Colonic mucosa (tissue), 4 donors: ENCODE measurements at regions not wholly inside any gene's neighbourhood (a gene's known extent, or its start where the extent isn't known, plus 50 kb on each side); places are given as distances from the start of the nearest gene placed in this dataset.

Experiments used
- DNase-seq: peaks from one replicate; pipeline ENCODE4 v3.0.0-alpha.2; 2020
- H3K27ac ChIP-seq: fragments of 200-600 bp; one replicate; pipeline ENCODE4 v1.8.0; 2021
- H3K27me3 ChIP-seq: fragments of 200-600 bp; one replicate; pipeline ENCODE4 v1.8.0; 2021
- H3K36me3 ChIP-seq: fragments of 200-600 bp; one replicate; pipeline ENCODE4 v1.8.0; 2021
- H3K4me1 ChIP-seq: fragments of 200-600 bp; one replicate; pipeline ENCODE4 v1.8.0; 2021; ENCODE audit warnings: mild to moderate bottlenecking
- H3K4me3 ChIP-seq: fragments of 200-600 bp; one replicate; pipeline ENCODE4 v1.8.0; 2021
- H3K9ac ChIP-seq, 2 donors: one replicate each; pipeline ENCODE4 v1.7.0; 2013; ENCODE audit warnings: control low read depth in 2 of 2, low read depth in 2 of 2, low read length in 2 of 2
- H3K9me3 ChIP-seq: fragments of 200-600 bp; one replicate; pipeline ENCODE4 v1.8.0; 2021
- intact Hi-C: fragments of 100-400 bp; cut with DNase I; formaldehyde crosslinking; loops from one replicate; pipeline ENCODE4 v1.14.1; 2022
- TF ChIP-seq, protein P1 (sequence below): fragments of 200-600 bp; IDR thresholded peaks from one replicate; pipeline ENCODE4 v1.8.0; 2022; ENCODE audit warnings: antibody characterized with exemption, mild to moderate bottlenecking
- donor health status: healthy.
- donor health status: DM: no; HTN: no; CAD: no.
- donor health status: DM: no; HTN: no; CAD: no.

DNA sequence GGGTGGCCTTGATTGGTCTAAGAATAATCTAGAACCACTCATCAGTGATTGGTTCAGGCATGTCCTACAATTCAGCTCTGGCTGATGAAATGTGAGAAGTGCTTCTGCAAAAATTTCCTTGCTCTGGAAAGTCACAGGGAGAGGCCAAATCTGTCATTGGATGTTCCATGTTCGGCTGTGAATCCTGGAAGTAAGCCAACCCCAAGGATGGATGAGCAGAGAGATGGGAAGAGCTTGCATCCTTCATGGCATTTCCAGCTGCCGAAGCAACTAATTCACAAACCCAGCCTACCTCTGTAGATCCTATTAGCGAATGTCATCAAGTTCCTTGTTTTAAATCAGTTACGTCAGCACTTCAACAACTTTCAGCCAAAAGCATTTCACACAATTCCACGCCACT lies 187.2 kb upstream of the SOX4 start:
- H3K36me3 ChIP-seq: no peaks in the 10 kb centered on the region
- no peaks in the 10 kb centered on the region for H3K27me3 ChIP-seq
- H3K4me1 ChIP-seq: no peaks in the 10 kb centered on the region
- TF ChIP-seq, protein P1, sequence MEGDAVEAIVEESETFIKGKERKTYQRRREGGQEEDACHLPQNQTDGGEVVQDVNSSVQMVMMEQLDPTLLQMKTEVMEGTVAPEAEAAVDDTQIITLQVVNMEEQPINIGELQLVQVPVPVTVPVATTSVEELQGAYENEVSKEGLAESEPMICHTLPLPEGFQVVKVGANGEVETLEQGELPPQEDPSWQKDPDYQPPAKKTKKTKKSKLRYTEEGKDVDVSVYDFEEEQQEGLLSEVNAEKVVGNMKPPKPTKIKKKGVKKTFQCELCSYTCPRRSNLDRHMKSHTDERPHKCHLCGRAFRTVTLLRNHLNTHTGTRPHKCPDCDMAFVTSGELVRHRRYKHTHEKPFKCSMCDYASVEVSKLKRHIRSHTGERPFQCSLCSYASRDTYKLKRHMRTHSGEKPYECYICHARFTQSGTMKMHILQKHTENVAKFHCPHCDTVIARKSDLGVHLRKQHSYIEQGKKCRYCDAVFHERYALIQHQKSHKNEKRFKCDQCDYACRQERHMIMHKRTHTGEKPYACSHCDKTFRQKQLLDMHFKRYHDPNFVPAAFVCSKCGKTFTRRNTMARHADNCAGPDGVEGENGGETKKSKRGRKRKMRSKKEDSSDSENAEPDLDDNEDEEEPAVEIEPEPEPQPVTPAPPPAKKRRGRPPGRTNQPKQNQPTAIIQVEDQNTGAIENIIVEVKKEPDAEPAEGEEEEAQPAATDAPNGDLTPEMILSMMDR: no peak
- no peaks in the 10 kb centered on the region for H3K9me3 ChIP-seq
- H3K27ac ChIP-seq: no peak overlapping the region
- no peak for DNase-seq
- intact Hi-C loops: no loop called here
- no peak overlapping the region for H3K9ac ChIP-seq
- no peak overlapping the region for H3K4me3 ChIP-seq

DNA sequence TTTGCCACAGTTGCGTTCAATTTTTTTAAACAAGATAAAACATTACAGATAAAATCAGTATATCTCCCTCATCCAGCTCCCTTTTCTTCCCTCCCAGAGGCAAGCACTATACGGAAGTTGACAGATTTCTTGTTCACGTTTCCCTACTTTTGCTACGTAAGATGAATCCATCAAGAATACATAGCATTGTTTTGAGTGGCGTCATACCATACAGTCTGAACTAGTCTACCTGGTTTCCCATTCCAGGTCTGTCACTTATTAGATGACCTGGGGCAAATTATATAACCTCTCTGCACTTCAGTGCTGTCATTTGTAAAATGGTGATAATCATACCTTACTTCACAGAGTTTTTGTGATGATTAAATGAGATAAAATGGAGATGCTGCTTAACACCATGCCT lies 184.3 kb upstream of the SOX4 start:
- no peaks in the 10 kb centered on the region for H3K36me3 ChIP-seq
- no peaks in the 10 kb centered on the region for H3K9me3 ChIP-seq
- no peak overlapping the region for H3K27ac ChIP-seq
- H3K4me1 ChIP-seq: no peaks in the 10 kb centered on the region
- H3K4me3 ChIP-seq: no peak overlapping the region
- TF ChIP-seq, protein P1: no peak
- H3K9ac ChIP-seq: no peak overlapping the region
- DNase-seq: no peak
- no peaks in the 10 kb centered on the region for H3K27me3 ChIP-seq
- intact Hi-C loops: no loop called here

DNA sequence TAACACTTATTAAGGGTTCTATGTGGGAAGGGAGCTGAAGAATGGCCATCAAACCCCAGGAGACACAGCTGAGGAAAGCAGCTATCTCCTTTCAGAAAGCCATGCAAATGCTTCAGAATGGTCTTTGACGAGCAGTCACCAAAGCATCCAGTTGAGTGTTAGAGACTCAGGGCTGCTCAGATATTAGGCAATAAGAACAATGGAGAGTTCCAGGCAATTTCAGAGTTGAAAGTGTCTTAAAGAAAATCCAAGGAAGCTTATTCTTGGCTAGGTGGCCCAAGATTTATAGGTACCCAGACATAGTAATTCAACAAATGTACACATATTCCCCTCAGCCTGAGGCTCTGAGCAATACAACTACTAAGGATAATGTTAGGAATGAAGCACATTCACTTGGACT lies 180.1 kb upstream of the SOX4 start:
- intact Hi-C loops: no loop called here
- H3K4me1 ChIP-seq: no peaks in the 10 kb centered on the region
- H3K27ac ChIP-seq: no peak overlapping the region
- H3K9me3 ChIP-seq: no peaks in the 10 kb centered on the region
- no peak overlapping the region for H3K9ac ChIP-seq
- H3K4me3 ChIP-seq: no peak overlapping the region
- H3K36me3 ChIP-seq: no peaks in the 10 kb centered on the region
- DNase-seq: no peak
- H3K27me3 ChIP-seq: no peaks in the 10 kb centered on the region
- TF ChIP-seq, protein P1: no peak

DNA sequence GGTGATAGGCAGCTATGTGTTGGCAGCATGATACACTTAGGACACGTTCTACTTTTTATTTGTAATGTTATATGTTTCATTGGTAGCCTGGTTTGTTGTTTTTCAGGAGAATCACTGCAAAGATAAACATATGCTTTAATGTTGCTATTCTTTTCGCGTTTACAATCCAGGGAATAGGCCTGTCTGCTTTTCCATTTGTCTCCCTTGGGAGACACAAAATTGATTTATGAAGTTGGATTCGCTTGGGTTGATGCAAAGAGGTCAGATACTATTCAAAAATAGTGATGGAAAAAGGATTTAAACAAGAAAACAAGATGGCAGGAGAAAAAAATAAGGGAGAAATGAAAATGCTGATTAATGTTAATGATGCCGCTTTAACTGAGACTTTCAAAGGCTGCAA lies 179.5 kb upstream of the SOX4 start:
- TF ChIP-seq, protein P1: no peak
- H3K9ac ChIP-seq: no peak overlapping the region
- no peak overlapping the region for H3K27ac ChIP-seq
- no peak for DNase-seq
- H3K4me1 ChIP-seq: no peaks in the 10 kb centered on the region
- no peak overlapping the region for H3K4me3 ChIP-seq
- H3K27me3 ChIP-seq: no peaks in the 10 kb centered on the region
- no peaks in the 10 kb centered on the region for H3K36me3 ChIP-seq
- intact Hi-C loops: no loop called here
- no peaks in the 10 kb centered on the region for H3K9me3 ChIP-seq

DNA sequence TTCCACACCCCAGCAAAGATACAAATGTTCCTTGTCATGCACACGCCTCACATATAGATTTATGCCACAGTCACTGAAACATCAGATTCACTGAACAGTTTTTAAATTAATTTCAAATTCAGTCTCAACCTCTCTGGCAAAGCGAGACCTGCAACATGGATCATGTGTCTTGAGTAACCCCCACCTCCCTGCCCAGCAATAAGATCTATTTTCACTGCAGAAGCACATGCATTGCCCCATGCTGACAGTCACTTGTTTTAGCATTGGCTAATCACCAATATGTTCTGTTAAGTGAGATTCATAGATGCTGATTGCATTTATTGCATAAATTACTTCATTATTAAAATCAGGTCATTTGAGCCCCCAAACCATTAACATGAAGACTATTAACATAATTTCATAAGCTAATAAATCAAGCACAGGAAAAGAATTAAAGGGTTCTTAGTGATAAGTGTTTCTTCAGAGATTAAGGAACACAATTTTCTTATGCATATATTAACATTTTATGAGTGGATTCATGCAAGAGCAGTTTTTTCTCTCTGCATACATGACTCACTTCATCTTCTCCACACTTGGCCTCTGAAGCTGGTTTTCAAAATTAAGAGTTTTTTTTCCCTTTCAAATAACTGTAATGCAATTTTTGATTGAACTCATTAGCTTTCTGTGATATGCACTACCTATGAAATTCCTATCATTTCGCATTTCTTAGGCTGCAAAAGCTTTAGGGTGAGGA lies 173.2 kb upstream of the SOX4 start:
- H3K36me3 ChIP-seq: no peaks in the 10 kb centered on the region
- no peaks in the 10 kb centered on the region for H3K4me1 ChIP-seq
- H3K4me3 ChIP-seq: no peak overlapping the region
- no peak overlapping the region for H3K27ac ChIP-seq
- no peak for DNase-seq
- H3K27me3 ChIP-seq: no peaks in the 10 kb centered on the region
- intact Hi-C loops: no loop called here
- TF ChIP-seq, protein P1: no peak
- no peaks in the 10 kb centered on the region for H3K9me3 ChIP-seq
- H3K9ac ChIP-seq: no peak overlapping the region
